ENCODE measurements at regions not wholly inside any gene's neighbourhood (a gene's known extent, or its start where the extent isn't known, plus 50 kb on each side); places are given as distances from the start of the nearest gene placed in this dataset.
A peak's percentile ranks its signal among the peaks of the same experiment; 100 is the strongest.
"Not testable (repeated sequence)": the region's sequence is repeated elsewhere in the genome, so short reads cannot be mapped to it uniquely, and the experiment has no call there.

DNA sequence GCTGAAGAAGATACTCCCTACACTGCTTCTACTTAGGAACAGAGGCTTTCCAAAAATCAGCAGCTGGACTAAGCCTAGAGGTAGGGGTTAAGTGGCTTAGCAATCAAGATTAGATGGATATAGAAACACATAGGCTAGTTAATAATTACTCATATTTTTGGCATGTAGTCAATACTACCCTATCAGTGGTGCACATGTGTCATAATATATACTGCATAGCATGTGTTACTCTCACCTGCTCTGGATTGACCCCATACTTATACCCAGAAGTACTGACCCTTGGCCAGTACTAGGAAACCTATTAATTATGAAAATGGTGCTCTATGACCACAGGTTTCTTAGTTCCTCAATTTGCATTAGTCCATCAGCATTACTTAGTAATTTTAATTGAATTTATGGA, 528.4 kb upstream of the LMO3 start:
- DNase-seq (no peak), FAIRE-seq (no peak)
- no peaks in the 10 kb centered on the region for H3K27me3 ChIP-seq (ENCODE audit: control insufficient read depth, insufficient read depth, low read length)
- no peaks in the 10 kb centered on the region for H3K9me3 ChIP-seq (ENCODE audit: control insufficient read depth in 2 of 3, insufficient read depth in 1 of 3, low read length in 3 of 3)
- no peak overlapping the region for H3K27ac ChIP-seq (ENCODE audit: low read depth in 2 of 2, low read length in 2 of 2)
- intact Hi-C loops (cut with DNase I), result no loop called here
- TF ChIP-seq, protein P1, sequence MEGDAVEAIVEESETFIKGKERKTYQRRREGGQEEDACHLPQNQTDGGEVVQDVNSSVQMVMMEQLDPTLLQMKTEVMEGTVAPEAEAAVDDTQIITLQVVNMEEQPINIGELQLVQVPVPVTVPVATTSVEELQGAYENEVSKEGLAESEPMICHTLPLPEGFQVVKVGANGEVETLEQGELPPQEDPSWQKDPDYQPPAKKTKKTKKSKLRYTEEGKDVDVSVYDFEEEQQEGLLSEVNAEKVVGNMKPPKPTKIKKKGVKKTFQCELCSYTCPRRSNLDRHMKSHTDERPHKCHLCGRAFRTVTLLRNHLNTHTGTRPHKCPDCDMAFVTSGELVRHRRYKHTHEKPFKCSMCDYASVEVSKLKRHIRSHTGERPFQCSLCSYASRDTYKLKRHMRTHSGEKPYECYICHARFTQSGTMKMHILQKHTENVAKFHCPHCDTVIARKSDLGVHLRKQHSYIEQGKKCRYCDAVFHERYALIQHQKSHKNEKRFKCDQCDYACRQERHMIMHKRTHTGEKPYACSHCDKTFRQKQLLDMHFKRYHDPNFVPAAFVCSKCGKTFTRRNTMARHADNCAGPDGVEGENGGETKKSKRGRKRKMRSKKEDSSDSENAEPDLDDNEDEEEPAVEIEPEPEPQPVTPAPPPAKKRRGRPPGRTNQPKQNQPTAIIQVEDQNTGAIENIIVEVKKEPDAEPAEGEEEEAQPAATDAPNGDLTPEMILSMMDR (IDR thresholded peaks at IDR 0.05; ENCODE audit: borderline replicate concordance, extremely low read depth, insufficient read depth), result no peak
- no peak overlapping the region for H3K9ac ChIP-seq (ENCODE audit: low read length in 3 of 3)
- no peak overlapping the region for H3K4me3 ChIP-seq (ENCODE audit: low read length in 3 of 3)
- H3K4me1 ChIP-seq (ENCODE audit: control insufficient read depth in 2 of 3, insufficient read depth in 2 of 3, low read depth in 1 of 3, low read length in 3 of 3), result no peaks in the 10 kb centered on the region
- no peaks in the 10 kb centered on the region for H3K36me3 ChIP-seq (ENCODE audit: control insufficient read depth in 2 of 3, insufficient read depth in 3 of 3, low read length in 3 of 3)

DNA sequence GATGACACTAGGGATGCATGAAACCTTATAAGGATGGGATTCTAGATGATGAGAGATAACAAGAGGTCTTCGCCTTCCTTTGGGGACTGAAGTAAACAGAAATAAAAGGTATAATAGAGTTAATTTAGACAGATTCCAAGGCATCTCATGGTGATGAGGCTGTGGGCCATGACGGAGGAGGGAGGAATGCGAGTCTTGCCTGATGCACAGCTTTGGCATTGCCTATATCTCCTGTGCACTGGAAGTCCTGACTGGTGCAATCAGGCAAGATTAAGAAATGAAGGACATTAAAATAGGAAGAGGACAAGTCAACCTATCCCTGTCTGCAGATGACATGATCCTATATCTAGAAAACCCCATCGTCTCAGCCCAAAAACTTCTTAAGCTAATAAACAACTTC, 526.4 kb upstream of the LMO3 start:
- Histone ChIP-seq H3K27me3 (ENCODE audit: control insufficient read depth, insufficient read depth, low read length) (no peaks in the 10 kb centered on the region), H3K9ac (ENCODE audit: low read length in 3 of 3) (no peak overlapping the region), H3K27ac (ENCODE audit: low read depth in 2 of 2, low read length in 2 of 2) (no peak overlapping the region), H3K9me3 (ENCODE audit: control insufficient read depth in 2 of 3, insufficient read depth in 1 of 3, low read length in 3 of 3) (no peaks in the 10 kb centered on the region), H3K36me3 (ENCODE audit: control insufficient read depth in 2 of 3, insufficient read depth in 3 of 3, low read length in 3 of 3) (no peaks in the 10 kb centered on the region), H3K4me1 (ENCODE audit: control insufficient read depth in 2 of 3, insufficient read depth in 2 of 3, low read depth in 1 of 3, low read length in 3 of 3) (no peaks in the 10 kb centered on the region), H3K4me3 (ENCODE audit: low read length in 3 of 3) (no peak overlapping the region)
- TF ChIP-seq, protein P1 (IDR thresholded peaks at IDR 0.05; ENCODE audit: borderline replicate concordance, extremely low read depth, insufficient read depth), result no peak
- intact Hi-C loops (cut with DNase I), result no loop called here
- no peak for DNase-seq
- no peak for FAIRE-seq

DNA sequence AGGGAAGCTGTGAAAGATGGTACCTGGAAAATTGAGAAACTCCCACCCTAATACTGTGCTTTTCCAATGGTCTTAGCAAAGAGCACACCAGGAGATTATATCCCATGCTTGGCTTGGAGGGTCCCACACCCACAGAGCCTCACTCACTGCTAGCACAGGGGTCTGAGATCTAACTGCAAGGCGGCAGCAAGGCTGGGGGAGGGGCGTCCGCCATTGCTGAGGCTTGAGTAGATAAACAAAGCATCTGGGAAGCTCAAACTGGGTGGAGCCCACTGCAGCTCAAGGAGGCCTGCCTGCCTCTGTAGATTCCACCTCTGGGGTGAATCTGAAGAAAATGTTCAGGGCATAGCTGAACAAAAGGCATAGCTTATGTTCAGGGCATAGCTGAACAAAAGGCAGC, 510.6 kb upstream of the LMO3 start:
- H3K4me1 ChIP-seq (ENCODE audit: control insufficient read depth in 2 of 3, insufficient read depth in 2 of 3, low read depth in 1 of 3, low read length in 3 of 3); H3K9ac ChIP-seq (ENCODE audit: low read length in 3 of 3); intact Hi-C loops (cut with DNase I); H3K27me3 ChIP-seq (ENCODE audit: control insufficient read depth, insufficient read depth, low read length); H3K36me3 ChIP-seq (ENCODE audit: control insufficient read depth in 2 of 3, insufficient read depth in 3 of 3, low read length in 3 of 3); H3K9me3 ChIP-seq (ENCODE audit: control insufficient read depth in 2 of 3, insufficient read depth in 1 of 3, low read length in 3 of 3); H3K4me3 ChIP-seq (ENCODE audit: low read length in 3 of 3); H3K27ac ChIP-seq (ENCODE audit: low read depth in 2 of 2, low read length in 2 of 2); FAIRE-seq: not testable (repeated sequence)
- DNase-seq, result peak in 1 of 5 donors; percentile 26

- Histone ChIP-seq H3K36me3 (ENCODE audit: control insufficient read depth in 2 of 3, insufficient read depth in 3 of 3, low read length in 3 of 3) (no peaks in the 10 kb centered on the region), H3K27me3 (ENCODE audit: control insufficient read depth, insufficient read depth, low read length) (no peaks in the 10 kb centered on the region), H3K9ac (ENCODE audit: low read length in 3 of 3) (no peak overlapping the region), H3K4me3 (ENCODE audit: low read length in 3 of 3) (no peak overlapping the region), H3K9me3 (ENCODE audit: control insufficient read depth in 2 of 3, insufficient read depth in 1 of 3, low read length in 3 of 3) (no peaks in the 10 kb centered on the region), H3K4me1 (ENCODE audit: control insufficient read depth in 2 of 3, insufficient read depth in 2 of 3, low read depth in 1 of 3, low read length in 3 of 3) (no peaks in the 10 kb centered on the region), H3K27ac (ENCODE audit: low read depth in 2 of 2, low read length in 2 of 2) (no peak overlapping the region)
- TF ChIP-seq, protein P1 (IDR thresholded peaks at IDR 0.05; ENCODE audit: borderline replicate concordance, extremely low read depth, insufficient read depth), result no peak
- intact Hi-C loops (cut with DNase I), result no loop called here
- no peak for DNase-seq
- FAIRE-seq, result no peak
These were observed 504.4 kb upstream of the LMO3 start for GRCh38 chr12:17110316-17110715.

All from kidney (tissue), 13 donors.